Heart left ventricle (tissue), 16 donors: ENCODE measurements at regions not wholly inside any gene's neighbourhood (a gene's known extent, or its start where the extent isn't known, plus 50 kb on each side); places are given as distances from the start of the nearest gene placed in this dataset.
"Not testable (repeated sequence)": the region's sequence is repeated elsewhere in the genome, so short reads cannot be mapped to it uniquely, and the experiment has no call there.

Experiments
- ATAC-seq, 4 donors: fragments of 200-7000 bp; cut with Tn5 transposase; one replicate each; pipeline ENCODE4 v1.9.1; 2020 to 2022; ENCODE audit warnings: moderate library complexity in 4 of 4, mild to moderate bottlenecking in 3 of 4, moderate number of reproducible peaks in 1 of 4
- DNase-seq, 5 donors: peaks; one replicate each; pipeline ENCODE4 v3.0.0-alpha.2; 2020
- H3K27ac ChIP-seq, 12 donors: fragments of 200-600 bp; sonication (generic) in 4 of 12; one replicate each; pipeline versions ENCODE4 v1.5.0 to v1.8.0; 2016 to 2022; ENCODE audit warnings: mild to moderate bottlenecking in 2 of 12
- H3K27me3 ChIP-seq, 9 donors: fragments of 200-600 bp; sonication (generic) in 2 of 9; one replicate each; pipeline versions ENCODE4 v1.5.1 to v1.8.0; 2016 to 2022; ENCODE audit warnings: mild to moderate bottlenecking in 3 of 9
- H3K36me3 ChIP-seq, 9 donors: fragments of 200-600 bp; sonication (generic) in 2 of 9; one replicate each; pipeline versions ENCODE4 v1.5.0 to v1.8.0; 2018 to 2022; ENCODE audit warnings: mild to moderate bottlenecking in 2 of 9
- H3K4me1 ChIP-seq, 12 donors: fragments of 200-600 bp; sonication (generic) in 4 of 12; one replicate each; pipeline versions ENCODE4 v1.5.0 to v1.8.0; 2016 to 2022; ENCODE audit warnings: mild to moderate bottlenecking in 3 of 12
- H3K4me3 ChIP-seq, 12 donors: fragments of 200-600 bp; sonication (generic) in 4 of 12; one replicate each; pipeline versions ENCODE4 v1.5.0 to v1.8.0; 2017 to 2022; ENCODE audit warnings: mild to moderate bottlenecking in 9 of 12, moderate library complexity in 4 of 12
- H3K9me3 ChIP-seq, 12 donors: fragments of 200-600 bp; sonication (generic) in 4 of 12; one replicate each; pipeline versions ENCODE4 v1.5.0 to v1.8.0; 2016 to 2022; ENCODE audit warnings: mild to moderate bottlenecking in 1 of 12
- POLR2A ChIP-seq, 2 donors: fragments of 450-650 bp; IDR thresholded peaks; one replicate each; pipeline ENCODE4 v1.6.1; 2017; ENCODE audit warnings: antibody characterized with exemption in 2 of 2, mild to moderate bottlenecking in 2 of 2, moderate library complexity in 2 of 2
- WGBS, 4 donors: extraction: QIAGEN DNeasy Blood & Tissue Kit in 2 of 4; methylation state at CpG; one replicate each; pipeline versions ENCODE4 v1.1.5 to v1.1.7; 2013 to 2018; 5-methylcytosine and 5-hydroxymethylcytosine counted together
- intact Hi-C, 10 donors: fragments of 100-400 bp; cut with DNase I; formaldehyde crosslinking; loops; one replicate each; pipeline versions ENCODE4 v1.11.1 to v1.14.2; 2022
- TF ChIP-seq, protein P1 (sequence below), 12 donors: fragments of 200-600 bp; sonication (generic) in 4 of 12; IDR thresholded peaks; one replicate each; pipeline versions ENCODE4 v1.5.0 to v1.8.0; 2018 to 2022; ENCODE audit warnings: antibody characterized with exemption in 12 of 12, mild to moderate bottlenecking in 5 of 12
- donor health status: ischemic (EF 13 %, LVEDD 7.1; RV severe dilation, severe dysfunction).
- donor health status: healthy with polysubstance abuse.
- donor health status: DM: no; HTN: yes; CAD: no.
- donor health status: DM: no; HTN: no; CAD: no.
- donor health status: ischemic (EF 25% LVEDD 6.9; RV normal size, moderate dysfunction).
- donor health status: ischemic (EF 25% LVEDD 5.7; RV mildly dilated, moderate dysfunction).
- donor health status: healthy.
- donor health status: DM: yes; HTN: yes; CAD: no.
- donor health status: ischemic (EF 35%, LVEDD 5.7; RV mildly dilated, moderate dysfunction).
- donor health status: nonischemic (EF 11% LVEDD 7.7; RV severe dilation, severe dysfunction).
- donor health status: DM: yes; HTN: yes; CAD: no.
- donor health status: PGD.
- donor health status: ischemic (EF 29% LVEDD 5.4; RV normal size, mild dysfunction).
- donor health status: nonischemic (EF 23%, LVEDD 6.1; RV moderate dilation, normal function).

DNA sequence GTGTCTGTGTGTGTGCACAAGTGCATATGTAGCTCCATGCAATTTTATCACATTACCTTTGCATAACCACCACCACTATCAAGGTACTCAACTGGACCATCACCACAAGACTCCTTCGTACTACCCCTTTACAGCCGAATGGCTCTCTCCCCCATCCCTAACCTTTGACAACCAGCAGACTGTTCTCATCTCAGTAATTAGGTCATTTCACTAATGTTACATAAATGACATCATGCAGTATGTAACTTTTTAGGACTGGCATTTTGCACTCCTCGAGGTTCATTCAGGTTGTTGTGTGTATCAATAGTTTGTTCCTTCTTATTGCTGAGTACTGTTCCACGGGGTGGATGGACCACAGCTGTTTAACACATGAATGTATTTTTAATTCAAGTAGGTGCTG, 121.8 kb upstream of the SLC6A11 start:
- Histone ChIP-seq H3K4me1 (no peaks in the 10 kb centered on the region), H3K27me3 (peaks cover 0 to 21% (median 3%) of the 10 kb centered on the region in 9 donors), H3K9me3 (no peaks in the 10 kb centered on the region), H3K27ac (no peak overlapping the region), H3K36me3 (no peaks in the 10 kb centered on the region), H3K4me3 (no peak overlapping the region)
- TF ChIP-seq, protein P1, sequence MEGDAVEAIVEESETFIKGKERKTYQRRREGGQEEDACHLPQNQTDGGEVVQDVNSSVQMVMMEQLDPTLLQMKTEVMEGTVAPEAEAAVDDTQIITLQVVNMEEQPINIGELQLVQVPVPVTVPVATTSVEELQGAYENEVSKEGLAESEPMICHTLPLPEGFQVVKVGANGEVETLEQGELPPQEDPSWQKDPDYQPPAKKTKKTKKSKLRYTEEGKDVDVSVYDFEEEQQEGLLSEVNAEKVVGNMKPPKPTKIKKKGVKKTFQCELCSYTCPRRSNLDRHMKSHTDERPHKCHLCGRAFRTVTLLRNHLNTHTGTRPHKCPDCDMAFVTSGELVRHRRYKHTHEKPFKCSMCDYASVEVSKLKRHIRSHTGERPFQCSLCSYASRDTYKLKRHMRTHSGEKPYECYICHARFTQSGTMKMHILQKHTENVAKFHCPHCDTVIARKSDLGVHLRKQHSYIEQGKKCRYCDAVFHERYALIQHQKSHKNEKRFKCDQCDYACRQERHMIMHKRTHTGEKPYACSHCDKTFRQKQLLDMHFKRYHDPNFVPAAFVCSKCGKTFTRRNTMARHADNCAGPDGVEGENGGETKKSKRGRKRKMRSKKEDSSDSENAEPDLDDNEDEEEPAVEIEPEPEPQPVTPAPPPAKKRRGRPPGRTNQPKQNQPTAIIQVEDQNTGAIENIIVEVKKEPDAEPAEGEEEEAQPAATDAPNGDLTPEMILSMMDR (IDR thresholded peaks at IDR 0.05), result no peak
- TF ChIP-seq POLR2A (IDR thresholded peaks at IDR 0.05), result no peak
- intact Hi-C loops, result loop anchor here in 5 of 10 donors (5.0 to 10.0 kb wide), 3 partner anchors 347 to 352 kb away; no protein-coding TSS in a partner anchor
- no peak for DNase-seq
- no peak for ATAC-seq
- 63 to 71% (median 70%) methylated on average over 4 of the region's 4 CpGs for WGBS, 4 donors

DNA sequence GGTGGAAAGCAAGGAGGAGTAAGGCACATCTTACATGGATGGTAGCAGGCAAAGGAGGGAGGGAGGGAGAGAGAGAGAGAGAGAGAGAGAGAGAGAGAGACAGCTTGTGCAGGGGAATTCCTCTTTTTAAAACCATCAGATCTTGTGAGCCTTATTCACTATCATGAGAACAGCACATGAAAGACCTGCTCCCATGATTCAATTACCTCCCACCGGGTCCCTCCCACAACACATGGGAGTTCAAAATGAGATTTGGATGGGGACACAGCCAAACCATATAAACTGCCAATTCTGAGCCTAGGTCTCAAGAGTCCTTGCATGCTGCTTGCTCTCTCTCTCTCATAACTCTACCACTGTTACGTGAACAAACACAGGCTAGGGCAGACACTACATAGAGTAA, 120.8 kb upstream of the SLC6A11 start:
- intact Hi-C loops, result loop anchor here in 1 of 10 donors (10.0 kb wide), 1 partner anchor 350 kb away; no protein-coding TSS in a partner anchor
- 56 to 64% (median 58%) methylated on average over 2 of the region's 2 CpGs for WGBS, 4 donors
- not testable (repeated sequence) for H3K9me3 ChIP-seq, DNase-seq, H3K27ac ChIP-seq, H3K4me3 ChIP-seq, H3K36me3 ChIP-seq, H3K4me1 ChIP-seq, ATAC-seq
- peaks cover 0 to 23% (median 3%) of the 10 kb centered on the region in 9 donors for H3K27me3 ChIP-seq

DNA sequence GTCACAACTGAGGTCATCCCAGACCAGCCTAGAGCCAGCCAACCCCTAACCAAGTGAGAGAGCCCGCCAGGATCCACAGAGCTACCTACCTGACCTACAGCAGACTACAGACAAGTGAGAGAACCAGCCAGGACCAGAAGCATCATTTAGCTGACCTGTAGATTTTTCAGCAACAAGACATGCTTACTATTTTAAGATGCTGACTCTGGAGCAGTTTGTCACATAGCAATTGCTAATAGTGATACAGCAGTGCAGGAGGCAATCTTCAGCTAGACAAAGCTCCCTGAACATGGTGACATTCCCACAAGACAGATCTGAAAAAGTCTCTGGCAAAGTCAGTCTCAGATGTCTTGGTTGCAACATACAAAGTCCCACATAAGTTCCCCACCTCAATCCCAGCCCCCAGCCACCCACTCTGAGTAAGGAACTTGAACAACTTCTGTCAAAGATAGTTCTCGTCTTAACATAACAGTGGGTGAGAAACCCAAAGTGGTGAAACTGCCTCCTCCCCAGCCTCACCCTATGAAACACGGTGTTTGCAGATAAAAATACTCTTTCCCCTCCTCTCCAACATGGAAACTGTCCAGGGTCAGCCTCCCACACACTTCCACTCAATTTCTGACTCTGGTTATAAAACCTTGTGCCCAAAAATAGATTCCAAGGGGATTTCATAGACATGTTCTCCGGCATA, 120.3 kb upstream of the SLC6A11 start:
- no peak for DNase-seq
- H3K4me3 ChIP-seq, result no peak overlapping the region
- H3K27me3 ChIP-seq, result peaks cover 0 to 28% (median 3%) of the 10 kb centered on the region in 9 donors
- no peak overlapping the region for H3K27ac ChIP-seq
- H3K4me1 ChIP-seq, result no peaks in the 10 kb centered on the region
- intact Hi-C loops, result loop anchor here in 1 of 10 donors (10.0 kb wide), 1 partner anchor 351 kb away; no protein-coding TSS in a partner anchor
- TF ChIP-seq, protein P1 (IDR thresholded peaks at IDR 0.05), result no peak
- no peak for TF ChIP-seq POLR2A (IDR thresholded peaks at IDR 0.05)
- 33 to 49% (median 39%) methylated on average over 4 of the region's 4 CpGs for WGBS, 4 donors
- no peak for ATAC-seq
- no peaks in the 10 kb centered on the region for H3K9me3 ChIP-seq
- no peaks in the 10 kb centered on the region for H3K36me3 ChIP-seq

DNA sequence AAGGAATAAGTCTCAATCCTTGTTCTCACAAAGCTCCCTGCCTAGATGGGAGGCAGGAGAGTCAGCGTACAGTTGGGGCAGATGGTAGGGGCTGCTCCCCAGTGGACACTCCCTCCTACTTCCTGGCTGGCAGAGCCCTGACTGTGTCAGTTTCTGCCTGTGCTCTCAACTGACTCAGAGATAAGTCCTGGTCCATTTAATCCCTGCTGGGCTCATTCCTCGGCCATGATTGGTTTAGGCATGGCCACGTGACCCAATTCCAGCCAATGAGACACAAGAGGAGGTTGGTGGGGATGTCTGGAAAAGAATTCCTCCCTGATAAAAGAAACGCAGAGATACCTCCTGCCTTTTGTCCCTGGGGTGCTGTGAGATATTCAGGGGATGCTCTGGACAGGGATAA, 118.1 kb upstream of the SLC6A11 start:
- 42 to 58% (median 49%) methylated on average over 4 of the region's 4 CpGs for WGBS, 4 donors
- DNase-seq (no peak), ATAC-seq (no peak)
- Histone ChIP-seq H3K4me3 (no peak overlapping the region), H3K27me3 (peaks cover 0 to 42% (median 3%) of the 10 kb centered on the region in 9 donors), H3K27ac (no peak overlapping the region), H3K9me3 (no peaks in the 10 kb centered on the region), H3K36me3 (no peaks in the 10 kb centered on the region), H3K4me1 (no peaks in the 10 kb centered on the region)
- TF ChIP-seq, protein P1 (IDR thresholded peaks at IDR 0.05), result no peak
- TF ChIP-seq POLR2A (IDR thresholded peaks at IDR 0.05), result no peak
- intact Hi-C loops, result loop anchor here in 1 of 10 donors (10.0 kb wide), 1 partner anchor 353 kb away; no protein-coding TSS in a partner anchor
